HG03175 (cell line): ENCODE measurements at regions not wholly inside any gene's neighbourhood (a gene's known extent, or its start where the extent isn't known, plus 50 kb on each side); places are given as distances from the start of the nearest gene placed in this dataset.
"Not testable (repeated sequence)": the region's sequence is repeated elsewhere in the genome, so short reads cannot be mapped to it uniquely, and the experiment has no call there.

ENCODE experiments used
- ATAC-seq: cut with Tn5 transposase; IDR thresholded peaks from one replicate; pipeline ENCODE4 v1.9.1; 2021; ENCODE audit warnings: mild to moderate bottlenecking, moderate library complexity; ENCODE audit not compliant: unreplicated experiment

GRCh38 chr7:152594801-152595200 lies 81.1 kb downstream of the XRCC2 start:
- ATAC-seq = no peak

GRCh38 chr7:152591976-152592375 lies 84.0 kb downstream of the XRCC2 start:
- no peak for ATAC-seq

GRCh38 chr7:152590481-152590880 lies 85.5 kb downstream of the XRCC2 start:
- ATAC-seq = no peak

- ATAC-seq = not testable (repeated sequence)
Measured at GRCh38 chr7:152589821-152590220, 86.1 kb downstream of the XRCC2 start.

- ATAC-seq = no peak
Measured at GRCh38 chr7:152588350-152588749, 87.6 kb downstream of the XRCC2 start.

- ATAC-seq = no peak
Measured at GRCh38 chr7:152587366-152587765, 88.6 kb downstream of the XRCC2 start.

- no peak for ATAC-seq
Measured at GRCh38 chr7:152583006-152583405, 92.9 kb downstream of the XRCC2 start.

- no peak for ATAC-seq
Measured at GRCh38 chr7:152579070-152579469, 96.9 kb downstream of the XRCC2 start.

GRCh38 chr7:152577339-152577738 lies 98.6 kb downstream of the XRCC2 start:
- no peak for ATAC-seq

- no peak for ATAC-seq
Measured at GRCh38 chr7:152574892-152575548, 100.9 kb downstream of the XRCC2 start.

GRCh38 chr7:152573186-152573585 lies 102.8 kb downstream of the XRCC2 start:
- not testable (repeated sequence) for ATAC-seq

- no peak for ATAC-seq
Measured at GRCh38 chr7:152572101-152572500, 103.8 kb downstream of the XRCC2 start.

GRCh38 chr7:152571068-152571467 lies 104.9 kb downstream of the XRCC2 start:
- no peak for ATAC-seq

GRCh38 chr7:152568972-152569371 lies 107.0 kb downstream of the XRCC2 start:
- ATAC-seq = no peak

GRCh38 chr7:152565731-152566130 lies 110.2 kb downstream of the XRCC2 start:
- no peak for ATAC-seq

- ATAC-seq = no peak
Measured at GRCh38 chr7:152564656-152565250, 111.2 kb downstream of the XRCC2 start.

- no peak for ATAC-seq
Measured at GRCh38 chr7:152556013-152556755, 119.8 kb downstream of the XRCC2 start.

- no peak for ATAC-seq
Measured at GRCh38 chr7:152553671-152554317, 118.0 kb upstream of the KMT2C start.

GRCh38 chr7:152551304-152552036 lies 115.7 kb upstream of the KMT2C start:
- no peak for ATAC-seq

GRCh38 chr7:152544971-152545619 lies 109.3 kb upstream of the KMT2C start:
- no peak for ATAC-seq
